HEK293T (cell line): ENCODE measurements at regions not wholly inside any gene's neighbourhood (a gene's known extent, or its start where the extent isn't known, plus 50 kb on each side); places are given as distances from the start of the nearest gene placed in this dataset.

Source experiments
- CTCF ChIA-PET: fragments of 350-600 bp; formaldehyde crosslinking; extraction: SDS; loops from one replicate; lab custom pipeline; 2021; ENCODE audit warnings: antibody characterized with exemption, inconsistent platforms; lab: Yijun Ruan, JAX
- POLR2A ChIA-PET: fragments of 350-600 bp; formaldehyde crosslinking; extraction: SDS; loops from one replicate; lab custom pipeline; 2020; ENCODE audit warnings: antibody characterized with exemption, inconsistent platforms; lab: Yijun Ruan, JAX
- DNase-seq: peaks from one replicate; pipeline ENCODE4 v3.0.0; 2012; ENCODE audit warnings: mixed read lengths; ENCODE audit errors: extremely low spot score
- ARNT ChIP-seq: fragments of 450-650 bp; IDR thresholded peaks from 2 replicates; pipeline ENCODE4 v1.6.1; 2017; ENCODE audit warnings: mild to moderate bottlenecking
- BHLHE40 ChIP-seq: fragments of 450-650 bp; IDR thresholded peaks from 2 replicates; pipeline ENCODE4 v1.6.1; 2016; ENCODE audit warnings: mild to moderate bottlenecking, moderate library complexity, borderline replicate concordance
- CTBP1 ChIP-seq: fragments of 450-650 bp; IDR thresholded peaks from 2 replicates; pipeline ENCODE4 v1.6.1; 2016; ENCODE audit warnings: borderline replicate concordance
- ELF4 ChIP-seq: fragments of 450-650 bp; IDR thresholded peaks from 2 replicates; pipeline ENCODE4 v1.6.1; 2017; ENCODE audit warnings: antibody characterized with exemption
- FOXA1 ChIP-seq: fragments of 450-650 bp; IDR thresholded peaks from 2 replicates; pipeline ENCODE4 v1.6.1; 2016; ENCODE audit warnings: mild to moderate bottlenecking
- FOXK2 ChIP-seq: fragments of 450-650 bp; IDR thresholded peaks from 2 replicates; pipeline ENCODE4 v1.6.1; 2016; ENCODE audit warnings: mild to moderate bottlenecking
- FOXM1 ChIP-seq: fragments of 450-650 bp; IDR thresholded peaks from 2 replicates; pipeline ENCODE4 v1.6.1; 2017; ENCODE audit warnings: mild to moderate bottlenecking, borderline replicate concordance
- HDGF ChIP-seq: fragments of 450-650 bp; IDR thresholded peaks from 2 replicates; pipeline ENCODE4 v1.6.1; 2017; ENCODE audit warnings: antibody characterized with exemption, borderline replicate concordance
- L3MBTL2 ChIP-seq: fragments of 450-650 bp; conservative IDR thresholded peaks from 2 replicates; pipeline ENCODE4 v1.6.1; 2016; ENCODE audit warnings: mild to moderate bottlenecking
- LEF1 ChIP-seq: fragments of 450-650 bp; IDR thresholded peaks from 2 replicates; pipeline ENCODE4 v1.6.1; 2017; ENCODE audit warnings: mild to moderate bottlenecking, borderline replicate concordance
- NFRKB ChIP-seq: fragments of 450-650 bp; IDR thresholded peaks from 2 replicates; pipeline ENCODE4 v1.6.1; 2016; ENCODE audit warnings: mild to moderate bottlenecking, moderate library complexity
- PKNOX1 ChIP-seq: fragments of 450-650 bp; IDR thresholded peaks from 2 replicates; pipeline ENCODE4 v1.6.1; 2016
- SP1 ChIP-seq: fragments of 450-650 bp; IDR thresholded peaks from 2 replicates; pipeline ENCODE4 v1.6.1; 2017
- SUZ12 ChIP-seq: fragments of 450-650 bp; IDR thresholded peaks from 2 replicates; pipeline ENCODE4 v1.6.1; 2016; ENCODE audit warnings: mild to moderate bottlenecking
- TARDBP ChIP-seq: fragments of 450-650 bp; IDR thresholded peaks from 2 replicates; pipeline ENCODE4 v1.6.1; 2016
- ZNF384 ChIP-seq: fragments of 450-650 bp; IDR thresholded peaks from 2 replicates; pipeline ENCODE4 v1.6.1; 2016

GRCh38 chr9:88798476-88798875 is 192.8 kb upstream of the S1PR3 start:
- CTCF ChIA-PET, result no interaction called here
- POLR2A ChIA-PET, result no interaction called here
- no peak for DNase-seq
- TF ChIP-seq LEF1 (no peak), PKNOX1 (no peak)

GRCh38 chr9:88799541-88800328 is 191.5 kb upstream of the S1PR3 start:
- DNase-seq, result no peak
- TF ChIP-seq ZNF384, result no peak
- TF ChIP-seq BHLHE40, result no peak
- TF ChIP-seq ELF4, result no peak
- no peak for TF ChIP-seq PKNOX1
- TF ChIP-seq FOXM1, result no peak
- no peak for TF ChIP-seq LEF1
- TF ChIP-seq FOXK2, result no peak
- no peak for TF ChIP-seq SP1
- POLR2A ChIA-PET, result no interaction called here
- CTCF ChIA-PET, result no interaction called here

- ChIA-PET CTCF (no interaction called here), POLR2A (no interaction called here)
- TF ChIP-seq CTBP1, result no peak
- TF ChIP-seq L3MBTL2, result no peak
- TF ChIP-seq HDGF, result no peak
- TF ChIP-seq LEF1, result no peak
- TF ChIP-seq FOXA1, result no peak
- TF ChIP-seq NFRKB, result no peak
- TF ChIP-seq PKNOX1, result no peak
- no peak for TF ChIP-seq FOXK2
- no peak for TF ChIP-seq TARDBP
- TF ChIP-seq ELF4, result no peak
- TF ChIP-seq SUZ12, result no peak
- no peak for TF ChIP-seq FOXM1
- TF ChIP-seq ARNT, result no peak
- no peak for TF ChIP-seq ZNF384
- no peak for DNase-seq
Measured at GRCh38 chr9:88800329-88800682, 191.0 kb upstream of the S1PR3 start.

- ChIA-PET CTCF (interaction anchor here (0.6 kb wide), 1 partner anchor 90 kb away, joined by 9 read pairs; no protein-coding TSS in a partner anchor), POLR2A (no interaction called here)
- TF ChIP-seq CTBP1 (no peak), HDGF (no peak), BHLHE40 (no peak), TARDBP (no peak), ZNF384 (no peak), SUZ12 (no peak), FOXA1 (no peak), NFRKB (no peak), ARNT (no peak), FOXK2 (no peak), L3MBTL2 (no peak), PKNOX1 (no peak), ELF4 (no peak), FOXM1 (no peak), LEF1 (no peak), SP1 (no peak)
- no peak for DNase-seq
Measured at GRCh38 chr9:88801214-88801796, 190.0 kb upstream of the S1PR3 start.

GRCh38 chr9:88802533-88802932 is 188.7 kb upstream of the S1PR3 start:
- CTCF ChIA-PET, result no interaction called here

More at GRCh38 chr9:88802533-88802932, 188.7 kb upstream of the S1PR3 start:
- POLR2A ChIA-PET, result no interaction called here
- no peak for DNase-seq
- no peak for TF ChIP-seq FOXK2
- no peak for TF ChIP-seq BHLHE40
- TF ChIP-seq SUZ12, result no peak
- no peak for TF ChIP-seq HDGF
- no peak for TF ChIP-seq CTBP1
- TF ChIP-seq ELF4, result no peak
- no peak for TF ChIP-seq FOXM1
- TF ChIP-seq FOXA1, result no peak
- TF ChIP-seq TARDBP, result no peak
- TF ChIP-seq PKNOX1, result no peak
- TF ChIP-seq LEF1, result no peak
- TF ChIP-seq L3MBTL2, result no peak
- no peak for TF ChIP-seq ARNT
- TF ChIP-seq SP1, result no peak
- TF ChIP-seq NFRKB, result no peak
- no peak for TF ChIP-seq ZNF384
